HCT116 (cell line): ENCODE measurements at regions not wholly inside any gene's neighbourhood (a gene's known extent, or its start where the extent isn't known, plus 50 kb on each side); places are given as distances from the start of the nearest gene placed in this dataset.

Experiments
- ATAC-seq: fragments of 200-7000 bp; cut with Tn5 transposase; 2 replicates; pipeline ENCODE4 v1.9.1; 2020; ENCODE audit warnings: mild to moderate bottlenecking, moderate library complexity
- BruUV-seq: library from RNA; stranded (reverse); fragments of 400-500 nt; replicated peaks from 2 replicates; lab custom pipeline; 2021; lab: Mats Ljungman, UMichigan
- CTCF ChIA-PET: fragments of 300-600 bp; sonication (Branson Sonifier 250); formaldehyde crosslinking; loops from one replicate; lab custom pipeline; 2021; ENCODE audit warnings: antibody characterized with exemption; lab: Charles Lee
- POLR2A ChIA-PET: fragments of 300-600, 350-600 bp; sonication (Branson Sonifier 250); formaldehyde crosslinking; loops from one replicate; lab custom pipeline; 2021; ENCODE audit warnings: antibody characterized with exemption; lab: Charles Lee
- RAD21 ChIA-PET, 2 experiments: fragments of 300-600 bp; sonication (Branson Sonifier 250); formaldehyde crosslinking; loops; one replicate each; lab custom pipeline; 2023; ENCODE audit warnings: low total read pairs in 2 of 2; ENCODE audit not compliant: uncharacterized antibody in 2 of 2, unreplicated experiment in 2 of 2, low non-redundant PET in 1 of 2; lab: Charles Lee
- DNase-seq: peaks from one replicate; pipeline ENCODE4 v3.0.0-alpha.2; 2010; ENCODE audit warnings: low read depth, low spot score
- H2AFZ ChIP-seq: fragments of 200-600 bp; shearing (Covaris generic), sonication (generic); 2 replicates; pipeline ENCODE4 v1.6.1; 2017; ENCODE audit warnings: low read depth, mixed run types, mixed read lengths, antibody characterized with exemption, low read length; ENCODE audit not compliant: poor library complexity, severe bottlenecking
- H3K27ac ChIP-seq: 2 replicates; pipeline ENCODE4 v1.5.1; 2012; ENCODE audit warnings: low read depth, low read length
- H3K27me3 ChIP-seq: fragments of 200-600 bp; sonication (generic); 2 replicates; pipeline ENCODE4 v1.6.1; 2016; ENCODE audit warnings: mixed run types, low read length, mixed read lengths; ENCODE audit not compliant: insufficient read depth
- H3K36me3 ChIP-seq, 2 experiments: fragments of 200-500 bp in 1 of 2; fragments of 200-600 bp in 1 of 2; sonication (Bioruptor generic) in 1 of 2; sonication (generic) in 1 of 2; 2 replicates each; pipeline versions ENCODE4 v1.5.1 to v1.6.1; 2014 to 2016; ENCODE audit warnings: low read length in 2 of 2, inconsistent platforms in 1 of 2, mixed read lengths in 1 of 2, mixed run types in 1 of 2; ENCODE audit not compliant: insufficient read depth in 2 of 2, control insufficient read depth in 1 of 2
- H3K4me1 ChIP-seq, 2 experiments: fragments of 200-600 bp in 1 of 2; sonication (generic) in 1 of 2; 2 replicates each; pipeline versions ENCODE4 v1.5.1 to v1.6.1; 2012 to 2017; ENCODE audit warnings: low read length in 2 of 2, inconsistent platforms in 1 of 2, mild to moderate bottlenecking in 1 of 2, mixed read lengths in 1 of 2, mixed run types in 1 of 2, moderate library complexity in 1 of 2; ENCODE audit not compliant: insufficient read depth in 2 of 2, control insufficient read depth in 1 of 2
- H3K4me2 ChIP-seq: fragments of 200-600 bp; sonication (generic); 2 replicates; pipeline ENCODE4 v1.6.1; 2017; ENCODE audit warnings: mixed run types, low read length, mixed read lengths
- H3K4me3 ChIP-seq, 2 experiments: fragments of 200-600 bp in 1 of 2; sonication (generic) in 1 of 2; replicated peaks in 1 of 2; 2 replicates each; pipeline ENCODE4 v1.5.1; 2011 to 2016; ENCODE audit warnings: low read length in 2 of 2, control low read depth in 1 of 2, low read depth in 1 of 2, mild to moderate bottlenecking in 1 of 2, mixed read lengths in 1 of 2, mixed run types in 1 of 2
- H3K79me2 ChIP-seq: fragments of 200-600 bp; sonication (generic); 2 replicates; pipeline ENCODE4 v1.6.1; 2017; ENCODE audit warnings: mild to moderate bottlenecking, mixed run types, low read length, moderate library complexity, mixed read lengths; ENCODE audit not compliant: insufficient read depth
- H3K9ac ChIP-seq: fragments of 200-600 bp; sonication (generic); 2 replicates; pipeline ENCODE4 v1.6.1; 2016; ENCODE audit warnings: low read length, mixed read lengths
- H3K9me2 ChIP-seq: fragments of 200-600 bp; sonication (generic), shearing (Covaris generic); 2 replicates; pipeline ENCODE4 v1.6.1; 2017; ENCODE audit warnings: mixed run types, mild to moderate bottlenecking, moderate library complexity; ENCODE audit not compliant: insufficient read depth
- H3K9me3 ChIP-seq, 2 experiments: fragments of 200-500 bp in 1 of 2; fragments of 200-600 bp in 1 of 2; sonication (Bioruptor generic) in 1 of 2; sonication (generic) in 1 of 2; 2 replicates each; pipeline ENCODE4 v1.6.1; 2014 to 2017; ENCODE audit warnings: low read length in 2 of 2, mixed read lengths in 2 of 2, inconsistent platforms in 1 of 2, low read depth in 1 of 2, mild to moderate bottlenecking in 1 of 2, mixed run types in 1 of 2, moderate library complexity in 1 of 2; ENCODE audit not compliant: control insufficient read depth in 1 of 2, insufficient read depth in 1 of 2
- H4K20me1 ChIP-seq: fragments of 200-600 bp; sonication (generic), shearing (Covaris generic); 2 replicates; pipeline ENCODE4 v1.6.1; 2017; ENCODE audit warnings: mixed run types, mild to moderate bottlenecking, moderate library complexity; ENCODE audit not compliant: insufficient read depth
- CBX3 ChIP-seq: IDR thresholded peaks from 2 replicates; pipeline ENCODE4 v1.6.1; 2012; ENCODE audit warnings: low read depth
- CEBPB ChIP-seq: IDR thresholded peaks from 2 replicates; pipeline ENCODE4 v1.6.1; 2012; ENCODE audit warnings: low read depth
- CTCF ChIP-seq, 3 experiments: fragments of 200-600 bp in 1 of 3; sonication (generic) in 1 of 3; IDR thresholded peaks in 2 of 3; conservative IDR thresholded peaks in 1 of 3; 2 replicates each; pipeline ENCODE4 v1.5.1; 2012 to 2017; ENCODE audit warnings: low read depth in 2 of 3, low read length in 2 of 3, antibody characterized with exemption in 1 of 3, borderline replicate concordance in 1 of 3, control low read depth in 1 of 3, mild to moderate bottlenecking in 1 of 3, mixed read lengths in 1 of 3, mixed run types in 1 of 3, moderate library complexity in 1 of 3; ENCODE audit not compliant: insufficient read depth in 1 of 3
- ELF1 ChIP-seq: IDR thresholded peaks from 2 replicates; pipeline ENCODE4 v1.6.1; 2012; ENCODE audit warnings: low read depth, borderline replicate concordance
- POLR2A ChIP-seq: IDR thresholded peaks from 2 replicates; pipeline ENCODE4 v1.7.0; 2011; ENCODE audit warnings: borderline replicate concordance; ENCODE audit not compliant: insufficient read depth, insufficient read length; ENCODE audit errors: extremely low read depth
- POLR2AphosphoS5 ChIP-seq: IDR thresholded peaks from 2 replicates; pipeline ENCODE4 v1.6.1; 2011; ENCODE audit warnings: mild to moderate bottlenecking, low read depth, low read length, moderate library complexity
- RAD21 ChIP-seq: IDR thresholded peaks from 2 replicates; pipeline ENCODE4 v1.6.1; 2012; ENCODE audit warnings: low read depth, mild to moderate bottlenecking
- SIN3A ChIP-seq: IDR thresholded peaks from 2 replicates; pipeline ENCODE4 v1.6.1; 2012; ENCODE audit warnings: low read depth
- YY1 ChIP-seq: IDR thresholded peaks from 2 replicates; pipeline ENCODE4 v1.6.1; 2011; ENCODE audit warnings: low read length, low read depth, moderate library complexity, mild to moderate bottlenecking; ENCODE audit not compliant: insufficient replicate concordance; ENCODE audit errors: extremely low read depth
- ZBTB33 ChIP-seq: IDR thresholded peaks from 2 replicates; pipeline ENCODE4 v1.6.1; 2011; ENCODE audit warnings: mild to moderate bottlenecking, low read length, moderate library complexity; ENCODE audit not compliant: insufficient replicate concordance; ENCODE audit errors: extremely low read depth
- ZFX ChIP-seq: fragments of 450-650 bp; IDR thresholded peaks from 2 replicates; pipeline ENCODE4 v1.6.1; 2017
- intact Hi-C: fragments of 100-400 bp; cut with micrococcal nuclease; formaldehyde crosslinking; loops from 2 replicates; pipeline ENCODE4 v1.10.0; 2022

GRCh38 chr6:95768539-95768938 is 191.2 kb downstream of the MANEA start:
- ChIA-PET CTCF (no interaction called here), RAD21 (no interaction called here), POLR2A (no interaction called here)
- intact Hi-C loops, result no loop called here
- BruUV-seq, result no TSS peak
- H3K27me3 ChIP-seq, result no peaks in the 10 kb centered on the region
- no peaks in the 10 kb centered on the region for H3K36me3 ChIP-seq
- no peak overlapping the region for H3K4me2 ChIP-seq
- H3K9me2 ChIP-seq, result no peaks in the 10 kb centered on the region
- no peak overlapping the region for H3K4me3 ChIP-seq
- 0 out of 2 replicates have a peak, but pooled peaks have one; percentile 30 for ATAC-seq
- no peak for DNase-seq
- H3K9ac ChIP-seq, result no peak overlapping the region
- TF ChIP-seq SIN3A (no peak), RAD21 (0 out of 2 replicates have a peak, but pooled peaks have one; percentile 12), CTCF (IDR thresholded peaks at IDR 0.05 in 2 of 3, conservative IDR thresholded peaks at IDR 0.05 in 1 of 3; ENCODE audit: borderline replicate concordance in 1 of 3, insufficient read depth in 1 of 3, low read depth in 2 of 3, low read length in 2 of 3) (0 out of 6 replicates have a peak, but pooled peaks of 1 of the 3 experiments have one; percentile 3)
- no peak overlapping the region for H3K27ac ChIP-seq
- no peaks in the 10 kb centered on the region for H3K4me1 ChIP-seq
- H2AFZ ChIP-seq, result no peak overlapping the region
- no peaks in the 10 kb centered on the region for H3K9me3 ChIP-seq
- no peaks in the 10 kb centered on the region for H4K20me1 ChIP-seq
- H3K79me2 ChIP-seq, result no peaks in the 10 kb centered on the region

- no peak overlapping the region for H3K4me3 ChIP-seq
- no peaks in the 10 kb centered on the region for H3K79me2 ChIP-seq
- H3K27me3 ChIP-seq, result no peaks in the 10 kb centered on the region
- H3K27ac ChIP-seq, result no peak overlapping the region
- no peak overlapping the region for H2AFZ ChIP-seq
- no peaks in the 10 kb centered on the region for H4K20me1 ChIP-seq
- H3K9me3 ChIP-seq, result no peaks in the 10 kb centered on the region
- BruUV-seq, result no TSS peak
- ChIA-PET RAD21 (no interaction called here), CTCF (no interaction called here), POLR2A (no interaction called here)
- H3K36me3 ChIP-seq, result no peaks in the 10 kb centered on the region
- H3K4me1 ChIP-seq, result no peaks in the 10 kb centered on the region
- ATAC-seq (no peak), DNase-seq (no peak)
- no peak overlapping the region for H3K4me2 ChIP-seq
- intact Hi-C loops, result no loop called here
- H3K9ac ChIP-seq, result no peak overlapping the region
- H3K9me2 ChIP-seq, result no peaks in the 10 kb centered on the region
- TF ChIP-seq ELF1 (no peak), YY1 (no peak), ZFX (no peak), CEBPB (no peak), CBX3 (no peak), CTCF (IDR thresholded peaks at IDR 0.05 in 2 of 3, conservative IDR thresholded peaks at IDR 0.05 in 1 of 3; ENCODE audit: borderline replicate concordance in 1 of 3, insufficient read depth in 1 of 3, low read depth in 2 of 3, low read length in 2 of 3) (no peak), SIN3A (no peak), ZBTB33 (no peak), POLR2AphosphoS5 (no peak), POLR2A (no peak)
Observed at GRCh38 chr6:95777338-95777737, 200.0 kb downstream of the MANEA start.
